Hepatocyte (in vitro differentiated cells): ENCODE measurements at regions not wholly inside any gene's neighbourhood (a gene's known extent, or its start where the extent isn't known, plus 50 kb on each side); places are given as distances from the start of the nearest gene placed in this dataset.

Source experiments
- CTCF ChIP-seq: fragments of 200-600 bp; sonication (generic); IDR thresholded peaks from 2 replicates; pipeline ENCODE4 v1.5.1; 2016; ENCODE audit warnings: antibody characterized with exemption, mild to moderate bottlenecking; ENCODE audit not compliant: poor library complexity
- EZH2 ChIP-seq: fragments of 200-600 bp; sonication (generic); IDR thresholded peaks from 2 replicates; pipeline ENCODE4 v1.6.1; 2016; ENCODE audit warnings: antibody characterized with exemption, mild to moderate bottlenecking, borderline replicate concordance
- EZH2phosphoT487 ChIP-seq: fragments of 200-600 bp; sonication (generic); IDR thresholded peaks from one replicate; pipeline ENCODE4 v1.6.1; 2018; ENCODE audit warnings: antibody characterized with exemption, mild to moderate bottlenecking, low read depth, moderate library complexity; ENCODE audit not compliant: unreplicated experiment, severe bottlenecking

GRCh38 chr6:48311301-48311700 lies 200.3 kb upstream of the PTCHD4 start:
- TF ChIP-seq CTCF (no peak), EZH2 (no peak), EZH2phosphoT487 (no peak)
